GM18867 (cell line): ENCODE measurements at regions not wholly inside any gene's neighbourhood (a gene's known extent, or its start where the extent isn't known, plus 50 kb on each side); places are given as distances from the start of the nearest gene placed in this dataset.
A peak's percentile ranks its signal among the peaks of the same experiment; 100 is the strongest.
"Not testable (repeated sequence)": the region's sequence is repeated elsewhere in the genome, so short reads cannot be mapped to it uniquely, and the experiment has no call there.

Experiments
- ATAC-seq: cut with Tn5 transposase; IDR thresholded peaks from one replicate; pipeline ENCODE4 v1.9.1; 2021; ENCODE audit warnings: mild to moderate bottlenecking, moderate library complexity; ENCODE audit not compliant: unreplicated experiment

GRCh38 chr10:50997461-50997860 is 76.8 kb upstream of the PRKG1 start:
- no peak for ATAC-seq

DNA sequence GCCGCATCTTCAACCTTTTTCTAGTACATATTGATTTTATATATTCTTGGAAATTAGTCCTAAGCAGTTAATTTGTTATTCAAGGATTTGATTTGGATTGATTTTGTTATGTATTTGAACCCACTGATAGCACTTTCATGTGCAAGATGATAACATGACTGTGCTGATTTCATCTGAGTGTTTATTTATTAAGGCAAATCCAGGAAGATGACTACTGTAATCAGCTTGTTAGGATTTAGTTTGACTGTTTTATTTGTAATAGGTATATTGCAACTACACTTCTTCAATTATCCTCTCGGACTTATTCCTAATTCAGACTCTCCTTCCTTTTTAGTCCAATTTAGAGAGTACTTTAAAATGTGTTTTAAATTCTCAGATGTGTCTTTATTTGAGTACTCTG is 75.1 kb upstream of the PRKG1 start:
- ATAC-seq = no peak

- ATAC-seq = no peak
Measured at GRCh38 chr10:51000164-51000563, 74.1 kb upstream of the PRKG1 start.

GRCh38 chr10:51000976-51001375 is 73.3 kb upstream of the PRKG1 start:
- no peak for ATAC-seq

DNA sequence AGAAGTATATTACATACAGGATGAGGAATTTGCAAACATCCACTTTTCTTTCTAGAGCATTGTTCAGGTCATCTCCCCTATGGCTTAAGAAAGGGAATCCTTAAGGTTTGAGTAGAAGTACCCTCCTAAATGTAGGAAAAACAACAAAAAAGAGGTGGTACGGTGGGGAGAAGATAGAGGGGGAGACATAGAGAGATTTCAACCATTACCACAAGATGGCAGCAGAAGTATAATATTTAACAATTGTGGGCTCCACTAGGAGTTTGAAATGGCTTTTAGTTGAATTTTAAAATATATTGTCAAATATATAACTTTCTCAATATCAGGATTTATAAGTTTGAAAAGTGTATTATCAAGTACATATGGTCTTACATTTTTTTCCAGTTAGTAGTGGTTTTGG is 72.7 kb upstream of the PRKG1 start:
- peak; percentile 79 for ATAC-seq

DNA sequence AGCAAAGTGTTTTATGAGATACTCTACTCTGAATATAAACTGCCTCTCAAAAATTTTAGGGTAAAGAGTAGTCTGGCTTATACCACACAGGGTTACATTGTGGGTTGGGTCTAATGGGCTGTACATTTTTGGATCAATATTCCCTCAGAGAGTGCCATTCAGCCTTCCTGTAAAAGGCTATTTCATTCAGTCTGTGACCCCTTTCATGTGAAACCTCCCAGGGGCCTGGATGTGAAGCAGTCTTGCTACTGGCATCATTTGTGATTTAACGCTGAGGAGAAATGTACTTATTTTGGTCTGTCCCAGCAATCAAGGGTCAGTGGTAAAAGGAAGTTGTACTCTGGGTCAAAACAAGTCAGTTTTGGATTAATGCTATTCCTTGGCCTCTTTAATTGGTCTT is 71.8 kb upstream of the PRKG1 start:
- no peak for ATAC-seq

DNA sequence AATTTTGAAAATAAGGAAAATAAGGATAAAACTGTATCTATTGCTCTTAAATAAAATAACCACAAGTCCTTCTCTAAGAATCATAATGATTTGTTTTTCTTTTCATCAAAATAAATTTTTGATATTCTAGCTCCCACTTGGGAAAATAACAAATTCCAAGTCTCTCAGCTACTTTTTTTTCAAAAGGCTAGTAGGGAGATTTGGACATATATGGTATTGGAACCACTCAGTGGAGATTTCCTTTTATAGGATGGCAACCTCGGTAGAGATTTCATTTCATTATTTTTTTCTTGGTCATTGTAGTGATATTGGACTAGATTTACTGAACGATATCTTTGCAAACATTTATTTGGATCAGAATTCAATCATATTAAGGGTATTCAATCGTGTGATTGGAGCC is 69.5 kb upstream of the PRKG1 start:
- no peak for ATAC-seq

- ATAC-seq = no peak
Measured at GRCh38 chr10:51005551-51005950, 68.7 kb upstream of the PRKG1 start.

DNA sequence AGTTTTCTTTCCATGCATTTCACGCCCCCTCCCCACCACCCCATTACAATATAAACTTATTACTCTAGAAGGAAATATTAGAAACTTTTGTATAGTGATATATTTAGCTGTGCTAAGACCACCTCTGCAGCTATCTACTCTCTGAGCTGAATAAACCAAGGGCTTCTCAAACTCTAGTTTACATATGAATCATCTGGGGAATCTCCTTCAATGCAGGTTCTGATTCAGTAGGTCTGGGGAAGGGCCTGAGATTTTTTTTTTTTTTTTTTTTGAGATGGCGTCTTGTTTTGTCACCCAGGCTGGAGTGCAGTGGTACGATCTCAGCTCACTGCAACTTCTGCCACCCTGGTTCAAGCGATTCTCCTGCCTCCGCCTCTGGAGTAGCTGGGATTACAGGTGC is 67.6 kb upstream of the PRKG1 start:
- ATAC-seq = no peak

DNA sequence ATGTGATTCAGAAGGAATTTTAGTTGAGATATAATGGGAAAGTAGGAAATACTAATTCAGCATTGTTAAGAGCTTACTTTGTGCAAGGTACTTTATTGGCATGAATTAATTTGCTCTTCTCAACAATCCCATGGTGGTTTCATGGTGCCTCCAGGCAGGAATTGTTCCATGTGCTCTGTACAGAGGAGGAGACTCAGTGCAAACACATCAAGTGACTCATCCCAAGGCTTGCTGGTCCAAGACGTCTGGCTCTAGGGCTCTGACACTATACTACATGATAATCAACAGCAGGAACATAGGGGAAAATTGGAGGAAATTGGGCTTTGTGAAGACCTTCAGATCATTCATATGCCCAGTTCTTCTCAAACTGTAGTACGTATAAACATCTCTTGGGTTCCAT is 66.5 kb upstream of the PRKG1 start:
- ATAC-seq = no peak

- no peak for ATAC-seq
Measured at GRCh38 chr10:51008346-51008745, 65.9 kb upstream of the PRKG1 start.

DNA sequence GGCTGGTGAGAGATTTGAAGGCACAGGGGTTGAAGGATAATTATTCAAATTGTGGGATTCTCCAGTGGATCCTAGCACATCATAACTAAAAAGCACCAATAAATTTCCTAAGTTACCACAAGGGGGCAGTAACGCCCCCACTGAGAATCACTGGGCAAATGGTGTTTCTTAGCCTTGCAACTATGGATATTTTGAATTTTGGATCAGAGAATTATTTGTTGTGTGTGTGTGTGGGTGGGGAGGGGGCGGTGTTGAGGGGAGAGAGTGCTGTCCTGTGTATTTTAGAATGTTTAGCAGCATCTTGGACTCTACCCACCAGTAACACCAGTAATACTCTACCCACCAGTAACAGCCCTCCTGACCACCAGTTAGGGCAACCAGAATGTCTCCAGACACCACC is 63.3 kb upstream of the PRKG1 start:
- ATAC-seq = peak; percentile 72

DNA sequence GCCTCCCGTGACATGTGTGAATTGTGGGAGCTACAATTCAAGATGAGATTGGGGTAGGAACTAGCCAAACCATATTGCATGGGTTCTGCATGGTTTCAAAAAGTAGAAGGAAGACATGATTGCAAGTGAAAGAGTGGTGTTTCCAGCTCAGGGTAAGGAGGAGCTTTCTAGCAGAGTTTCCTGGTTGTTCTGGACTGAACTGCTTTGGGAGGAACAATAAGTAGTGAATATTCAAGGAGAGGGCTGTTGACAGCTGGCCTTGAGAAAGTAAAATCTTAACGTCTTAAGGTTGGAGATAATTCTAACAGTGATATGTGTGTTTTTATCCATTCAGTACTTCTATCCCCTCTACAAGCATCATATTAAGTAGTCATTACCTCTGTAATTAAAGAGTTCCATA is 62.2 kb upstream of the PRKG1 start:
- no peak for ATAC-seq

DNA sequence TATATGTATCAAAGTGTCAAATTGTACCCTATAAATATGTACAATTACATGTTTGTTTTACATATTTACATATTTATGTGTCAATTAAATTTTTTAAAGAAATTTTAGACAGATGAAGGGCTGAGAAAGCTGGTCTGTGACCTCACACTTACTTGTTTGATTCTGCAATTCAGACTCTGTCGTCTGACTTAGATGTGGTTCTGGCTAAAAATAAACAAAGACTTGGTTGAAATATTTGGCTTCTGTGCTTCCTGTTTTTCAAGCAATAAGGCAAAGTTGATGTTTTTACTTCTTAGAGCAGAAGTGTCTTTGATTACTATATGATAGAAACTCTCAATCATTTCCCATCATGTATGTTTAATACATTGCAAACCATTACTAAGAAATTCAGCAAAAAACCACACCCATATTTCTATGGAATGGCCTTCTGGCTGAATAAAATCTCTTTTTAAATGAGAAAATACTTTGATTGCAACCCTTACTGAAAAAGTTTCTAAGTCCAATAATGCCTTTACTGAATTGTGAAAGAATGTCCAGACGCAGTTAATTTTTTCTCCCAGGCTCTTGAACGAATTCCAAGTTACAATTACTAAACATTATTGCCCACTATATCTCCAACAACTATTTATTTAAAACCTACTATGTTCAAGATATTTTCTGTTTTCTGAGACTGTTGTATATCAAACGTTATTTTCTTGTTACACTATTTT is 59.5 kb upstream of the PRKG1 start:
- no peak for ATAC-seq

DNA sequence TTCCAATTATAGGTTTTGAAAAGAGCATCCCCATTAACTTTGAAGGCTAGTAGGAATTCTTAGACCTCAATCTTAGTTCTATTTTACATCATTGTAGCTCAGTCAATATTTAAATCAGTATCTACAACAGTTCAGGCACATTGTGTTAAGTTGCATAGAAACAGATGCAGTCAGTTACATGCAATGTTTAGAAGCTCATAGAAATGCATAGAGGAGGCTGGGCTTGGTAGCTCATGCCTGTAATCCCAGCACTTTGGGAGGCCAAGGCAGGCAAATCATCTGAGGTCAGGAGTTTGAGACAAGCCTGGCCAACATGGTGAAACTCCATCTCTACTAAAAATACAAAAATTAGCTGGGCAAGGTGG is 58.9 kb upstream of the PRKG1 start:
- ATAC-seq = not testable (repeated sequence)

DNA sequence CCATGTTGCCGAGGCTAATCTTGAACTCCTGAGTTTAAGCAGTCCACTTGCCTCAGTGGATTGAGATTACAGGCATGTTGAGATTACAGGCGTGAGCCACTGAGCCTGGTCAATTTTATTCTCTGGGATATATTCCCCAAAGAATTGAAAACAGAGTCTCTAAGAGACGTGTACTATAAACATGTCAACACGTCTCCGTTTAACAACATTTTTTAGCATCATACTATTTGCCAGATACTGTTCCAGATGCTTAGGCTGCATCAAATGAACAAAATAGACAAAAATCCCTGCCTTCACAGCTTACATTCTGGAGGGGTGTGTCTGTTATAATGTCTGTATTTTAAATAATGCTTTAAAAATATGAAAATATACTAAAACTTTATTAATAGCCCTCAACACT is 54.1 kb upstream of the PRKG1 start:
- ATAC-seq = no peak

- no peak for ATAC-seq
Measured at GRCh38 chr10:51022933-51023585, 51.2 kb upstream of the PRKG1 start.

DNA sequence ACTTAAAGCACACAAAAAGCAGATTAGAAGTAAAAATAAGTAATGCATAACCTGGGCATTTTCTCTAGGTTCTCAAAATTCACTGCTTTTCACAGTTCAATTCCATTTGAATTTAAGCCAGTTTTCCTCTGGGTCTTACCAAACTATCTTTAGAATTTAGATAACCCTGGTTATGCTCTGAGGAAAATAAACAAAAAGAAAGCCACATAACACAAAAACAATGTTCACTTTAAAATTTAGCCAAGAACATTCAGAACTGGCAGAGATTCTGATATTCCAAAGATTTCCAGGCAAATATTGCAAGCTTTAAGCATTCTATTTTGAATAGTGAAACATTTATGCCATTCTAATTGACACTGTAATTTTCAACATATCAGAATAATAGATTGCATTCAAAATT is 50.7 kb upstream of the PRKG1 start:
- no peak for ATAC-seq
